Astrocyte (in vitro differentiated cells and primary cell): ENCODE measurements at regions not wholly inside any gene's neighbourhood (a gene's known extent, or its start where the extent isn't known, plus 50 kb on each side); places are given as distances from the start of the nearest gene placed in this dataset.

ENCODE experiments used
- DNase-seq: peaks from one replicate; pipeline ENCODE4 v3.0.0-alpha.2; 2010; ENCODE audit warnings: low read depth
- FAIRE-seq: peaks from 2 replicates; lab custom pipeline; 2011; peaks lifted over from hg19 to GRCh38; lab: Jason Lieb, UNC
- H2AFZ ChIP-seq: 2 replicates; pipeline ENCODE4 v1.6.0; 2012; ENCODE audit warnings: low read depth, low read length, inconsistent platforms
- H3K27ac ChIP-seq: 2 replicates; pipeline ENCODE4 v1.5.1; 2011; ENCODE audit warnings: low read depth, low read length, inconsistent platforms
- H3K27me3 ChIP-seq: 2 replicates; pipeline ENCODE4 v1.6.0; 2011; ENCODE audit warnings: low read length, inconsistent platforms; ENCODE audit not compliant: insufficient read depth
- H3K36me3 ChIP-seq: 2 replicates; pipeline ENCODE4 v1.5.1; 2011; ENCODE audit warnings: low read length, inconsistent platforms; ENCODE audit not compliant: insufficient read depth
- H3K4me1 ChIP-seq: 2 replicates; pipeline ENCODE4 v1.5.1; 2011; ENCODE audit warnings: low read length, inconsistent platforms; ENCODE audit not compliant: insufficient read depth
- H3K4me2 ChIP-seq: 2 replicates; pipeline ENCODE4 v1.6.0; 2012; ENCODE audit warnings: low read length, inconsistent platforms
- H3K4me3 ChIP-seq: 2 replicates; pipeline ENCODE4 v1.5.1; 2011; ENCODE audit warnings: low read depth, mild to moderate bottlenecking, low read length, inconsistent platforms; ENCODE audit not compliant: insufficient read depth
- H3K79me2 ChIP-seq: 2 replicates; pipeline ENCODE4 v1.6.0; 2012; ENCODE audit warnings: mild to moderate bottlenecking, low read length, inconsistent platforms; ENCODE audit not compliant: insufficient read depth
- H3K9ac ChIP-seq: 2 replicates; pipeline ENCODE4 v1.6.0; 2012; ENCODE audit warnings: mild to moderate bottlenecking, low read length, inconsistent platforms
- H3K9me3 ChIP-seq: 2 replicates; pipeline ENCODE4 v1.5.1; 2012; ENCODE audit warnings: low read depth, mild to moderate bottlenecking, low read length, inconsistent platforms; ENCODE audit not compliant: insufficient read depth
- H4K20me1 ChIP-seq: 2 replicates; pipeline ENCODE4 v1.6.0; 2012; ENCODE audit warnings: low read length, inconsistent platforms; ENCODE audit not compliant: insufficient read depth
- H3K27ac Mint-ChIP-seq: one replicate; pipeline ENCODE4 v1.8.0; 2021; ENCODE audit warnings: mild to moderate bottlenecking, mixed read lengths; ENCODE audit not compliant: unreplicated experiment
- H3K27me3 Mint-ChIP-seq: one replicate; pipeline ENCODE4 v1.8.0; 2021; ENCODE audit warnings: low read depth, mixed read lengths; ENCODE audit not compliant: unreplicated experiment
- H3K36me3 Mint-ChIP-seq: one replicate; pipeline ENCODE4 v1.8.0; 2021; ENCODE audit warnings: low read depth, mixed read lengths; ENCODE audit not compliant: unreplicated experiment
- H3K4me1 Mint-ChIP-seq: one replicate; pipeline ENCODE4 v1.8.0; 2021; ENCODE audit warnings: low read depth, mixed read lengths; ENCODE audit not compliant: unreplicated experiment
- H3K4me3 Mint-ChIP-seq: one replicate; pipeline ENCODE4 v1.8.0; 2021; ENCODE audit warnings: mild to moderate bottlenecking, moderate library complexity, mixed read lengths; ENCODE audit not compliant: unreplicated experiment
- H3K9me3 Mint-ChIP-seq: one replicate; pipeline ENCODE4 v1.8.0; 2021; ENCODE audit warnings: mild to moderate bottlenecking, mixed read lengths; ENCODE audit not compliant: unreplicated experiment
- CTCF ChIP-seq: IDR thresholded peaks from 2 replicates; pipeline ENCODE4 v1.5.1; 2011; ENCODE audit warnings: low read depth, mild to moderate bottlenecking, inconsistent platforms, low read length, moderate library complexity; ENCODE audit not compliant: insufficient read depth
- EZH2 ChIP-seq: IDR thresholded peaks from 2 replicates; pipeline ENCODE4 v1.6.1; 2012; ENCODE audit warnings: mild to moderate bottlenecking, low read length, inconsistent platforms; ENCODE audit not compliant: insufficient read depth

- H3K9me3 Mint-ChIP-seq: no peaks in the 10 kb centered on the region
- TF ChIP-seq EZH2: no peak
- TF ChIP-seq CTCF: no peak
- H3K4me2 ChIP-seq: no peak overlapping the region
- H3K9ac ChIP-seq: no peak overlapping the region
- H3K4me3 Mint-ChIP-seq: no peak overlapping the region
- no peak overlapping the region for H3K27ac Mint-ChIP-seq
- no peaks in the 10 kb centered on the region for H3K36me3 ChIP-seq
- no peak overlapping the region for H2AFZ ChIP-seq
- no peak overlapping the region for H3K27ac ChIP-seq
- H3K9me3 ChIP-seq: no peaks in the 10 kb centered on the region
- H3K27me3 Mint-ChIP-seq: no peaks in the 10 kb centered on the region
- no peak overlapping the region for H3K4me3 ChIP-seq
- peaks cover 12% of the 10 kb centered on the region for H3K36me3 Mint-ChIP-seq
- H3K79me2 ChIP-seq: no peaks in the 10 kb centered on the region
- DNase-seq (no peak), FAIRE-seq (no peak)
- no peaks in the 10 kb centered on the region for H3K27me3 ChIP-seq
- no peaks in the 10 kb centered on the region for H3K4me1 ChIP-seq
- no peaks in the 10 kb centered on the region for H3K4me1 Mint-ChIP-seq
- no peaks in the 10 kb centered on the region for H4K20me1 ChIP-seq
These were observed 266.5 kb upstream of the MKLN1 start for GRCh38 chr7:131061158-131061557.

GRCh38 chr7:131061818-131062217 lies 265.9 kb upstream of the MKLN1 start:
- no peaks in the 10 kb centered on the region for H3K4me1 ChIP-seq
- no peak for TF ChIP-seq EZH2
- no peak for TF ChIP-seq CTCF
- no peaks in the 10 kb centered on the region for H3K9me3 ChIP-seq
- no peaks in the 10 kb centered on the region for H3K79me2 ChIP-seq
- Mint-ChIP-seq H3K4me3 (no peak overlapping the region), H3K27ac (no peak overlapping the region), H3K4me1 (peaks cover 3% of the 10 kb centered on the region), H3K9me3 (no peaks in the 10 kb centered on the region), H3K27me3 (no peaks in the 10 kb centered on the region), H3K36me3 (peaks cover 11% of the 10 kb centered on the region)
- no peaks in the 10 kb centered on the region for H3K36me3 ChIP-seq
- no peak overlapping the region for H3K4me2 ChIP-seq
- DNase-seq (no peak), FAIRE-seq (no peak)
- no peaks in the 10 kb centered on the region for H4K20me1 ChIP-seq
- no peak overlapping the region for H3K9ac ChIP-seq
- no peak overlapping the region for H2AFZ ChIP-seq
- no peaks in the 10 kb centered on the region for H3K27me3 ChIP-seq
- no peak overlapping the region for H3K4me3 ChIP-seq
- no peak overlapping the region for H3K27ac ChIP-seq

GRCh38 chr7:131066635-131067034 lies 261.0 kb upstream of the MKLN1 start:
- no peaks in the 10 kb centered on the region for H3K9me3 ChIP-seq
- no peaks in the 10 kb centered on the region for H3K27me3 Mint-ChIP-seq
- no peak overlapping the region for H3K4me2 ChIP-seq
- peaks cover 2% of the 10 kb centered on the region for H3K4me1 ChIP-seq
- FAIRE-seq (no peak), DNase-seq (no peak)
- TF ChIP-seq CTCF (no peak), EZH2 (no peak)
- no peaks in the 10 kb centered on the region for H3K36me3 ChIP-seq
- no peaks in the 10 kb centered on the region for H3K9me3 Mint-ChIP-seq
- H3K4me3 Mint-ChIP-seq: no peak overlapping the region
- H3K27ac ChIP-seq: no peak overlapping the region
- no peaks in the 10 kb centered on the region for H3K27me3 ChIP-seq
- H3K36me3 Mint-ChIP-seq: peaks cover 5% of the 10 kb centered on the region
- H3K4me1 Mint-ChIP-seq: peaks cover 23% of the 10 kb centered on the region
- no peak overlapping the region for H3K9ac ChIP-seq
- no peaks in the 10 kb centered on the region for H4K20me1 ChIP-seq
- no peaks in the 10 kb centered on the region for H3K79me2 ChIP-seq
- no peak overlapping the region for H2AFZ ChIP-seq
- H3K4me3 ChIP-seq: no peak overlapping the region
- H3K27ac Mint-ChIP-seq: peak overlapping the region; percentile 20
